ENCODE measurements at regions not wholly inside any gene's neighbourhood (a gene's known extent, or its start where the extent isn't known, plus 50 kb on each side); places are given as distances from the start of the nearest gene placed in this dataset.
A peak's percentile ranks its signal among the peaks of the same experiment; 100 is the strongest.

DNA sequence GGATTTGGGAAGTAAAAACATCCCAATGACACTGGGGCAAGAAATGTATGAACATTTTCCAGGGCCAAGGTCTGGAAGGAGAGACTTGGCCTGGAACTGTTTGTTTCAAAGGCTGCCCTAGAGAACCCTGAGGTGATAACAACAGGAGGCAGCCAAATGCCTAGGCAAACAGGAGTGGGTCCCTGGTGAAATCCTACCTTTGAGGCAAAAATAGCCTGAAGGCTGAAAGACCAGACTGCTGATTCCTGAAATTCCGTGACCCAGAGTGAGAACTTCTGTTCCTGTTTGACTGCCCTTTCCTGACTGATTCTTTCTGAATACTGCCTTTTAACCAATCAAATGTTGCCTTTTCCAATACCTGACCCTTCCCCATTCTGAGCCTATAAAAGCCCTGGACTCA lies 196.4 kb downstream of the NSUN3 start:
- DNase-seq = no peak

DNA sequence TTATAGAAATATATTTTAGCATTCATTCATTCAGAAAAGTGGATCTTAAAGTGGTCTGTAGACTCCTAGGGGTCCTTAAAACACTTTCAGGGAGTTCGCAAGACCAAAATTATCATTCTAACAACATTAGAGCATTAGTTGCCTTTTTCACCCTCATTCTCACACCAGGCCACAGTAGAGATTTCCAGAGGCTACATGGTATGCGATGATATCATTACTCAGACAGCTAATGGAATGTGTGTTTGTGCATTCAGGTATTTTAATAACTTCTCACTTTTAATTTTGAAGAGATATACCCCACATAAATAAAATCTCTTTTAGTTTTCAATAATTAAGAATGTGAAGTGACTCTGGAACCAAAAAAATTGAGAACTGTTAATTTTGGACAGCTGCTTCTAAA lies 206.9 kb downstream of the NSUN3 start:
- no peak for DNase-seq

DNA sequence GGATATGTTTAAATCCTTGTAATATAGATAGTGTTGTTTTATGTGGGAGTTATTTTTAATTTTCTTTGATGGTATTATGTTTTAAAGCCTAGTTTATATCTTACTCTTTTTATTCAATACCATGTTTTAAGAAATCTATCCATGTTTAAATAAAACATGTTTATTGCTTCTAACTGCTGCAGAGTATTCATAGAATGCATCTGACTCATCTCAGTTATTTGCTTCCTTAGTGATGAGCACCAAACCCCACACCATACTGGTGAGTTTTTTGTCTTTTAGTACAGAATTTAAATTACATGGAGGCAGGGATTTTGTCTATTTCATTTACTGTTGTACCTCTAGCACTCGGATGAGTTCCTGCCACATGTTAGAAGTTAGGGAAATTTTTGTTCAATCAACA lies 209.2 kb downstream of the NSUN3 start:
- DNase-seq = no peak

DNA sequence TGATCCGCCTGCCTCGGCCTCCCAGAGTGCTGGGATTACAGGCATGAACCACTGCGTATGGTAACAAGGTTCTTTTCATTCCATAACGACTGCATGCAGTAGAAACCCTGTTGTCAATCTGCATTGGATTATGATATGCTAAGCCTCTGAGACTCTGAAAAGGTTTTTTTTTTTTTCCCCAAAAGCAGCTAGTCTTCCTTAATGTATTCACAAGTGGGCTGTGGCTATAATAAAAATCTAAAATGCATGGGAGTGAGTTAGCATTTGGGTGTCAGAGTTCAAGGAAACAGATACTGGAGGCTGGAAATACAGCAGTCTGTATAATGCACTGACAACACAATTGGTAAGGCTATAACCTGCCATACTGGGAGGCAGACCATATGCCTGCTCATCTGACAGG lies 218.1 kb downstream of the NSUN3 start:
- no peak for DNase-seq

DNA sequence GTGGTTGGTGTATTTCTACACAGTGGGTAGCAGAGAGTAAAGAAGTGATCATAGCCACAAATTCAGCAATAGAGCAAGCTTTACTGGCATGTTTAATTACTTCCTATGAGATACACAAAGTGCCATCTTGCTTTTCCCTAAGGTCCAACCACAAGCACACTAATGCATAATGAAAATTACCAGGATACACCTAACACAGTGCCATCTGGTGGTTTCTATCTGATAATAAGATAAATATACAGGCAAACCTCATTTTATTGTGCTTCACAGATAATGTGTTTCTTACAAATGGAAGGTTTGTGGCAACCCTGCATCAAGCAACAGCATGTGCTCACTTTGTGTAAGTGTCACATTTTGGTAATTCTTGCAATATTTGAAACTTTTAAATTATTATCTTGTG lies 223.0 kb downstream of the NSUN3 start:
- DNase-seq = no peak

DNA sequence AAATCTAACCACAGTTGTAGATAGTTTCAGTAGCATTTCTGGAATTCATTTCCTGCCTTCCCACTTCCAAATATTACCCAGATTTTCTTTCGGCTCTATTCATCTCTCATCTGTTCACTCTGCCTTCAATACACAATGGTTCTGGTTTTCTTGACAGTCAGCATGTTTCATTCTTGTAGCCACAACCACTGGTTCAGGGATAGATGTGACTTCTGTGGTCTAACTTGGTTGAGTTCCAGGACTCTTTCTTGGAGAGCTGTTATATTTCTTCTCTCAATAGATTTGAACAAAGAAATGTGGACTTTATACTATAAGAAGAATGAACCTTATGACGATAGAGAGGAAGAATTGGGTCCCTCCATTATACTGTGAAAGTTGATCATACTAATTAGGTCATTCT lies 228.8 kb downstream of the NSUN3 start:
- no peak for DNase-seq

DNA sequence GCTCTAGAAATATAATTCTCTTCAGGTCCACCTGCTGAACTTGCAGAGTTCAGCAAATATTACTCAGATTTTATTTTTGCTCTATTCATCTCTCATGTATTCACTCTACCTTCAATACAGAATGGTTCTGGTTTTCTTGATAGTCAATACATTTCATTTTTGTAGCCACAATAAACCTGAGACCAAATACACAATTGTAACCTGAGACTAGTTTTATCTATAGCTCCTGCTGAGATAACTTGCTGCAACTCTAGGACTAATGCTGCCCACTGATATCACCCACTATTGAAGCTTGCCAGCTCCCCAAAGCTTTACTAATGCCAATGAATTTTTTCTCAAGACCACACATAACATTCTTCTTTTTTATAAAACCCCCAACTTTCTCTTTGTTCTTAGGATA lies 229.3 kb downstream of the NSUN3 start:
- DNase-seq = no peak

DNA sequence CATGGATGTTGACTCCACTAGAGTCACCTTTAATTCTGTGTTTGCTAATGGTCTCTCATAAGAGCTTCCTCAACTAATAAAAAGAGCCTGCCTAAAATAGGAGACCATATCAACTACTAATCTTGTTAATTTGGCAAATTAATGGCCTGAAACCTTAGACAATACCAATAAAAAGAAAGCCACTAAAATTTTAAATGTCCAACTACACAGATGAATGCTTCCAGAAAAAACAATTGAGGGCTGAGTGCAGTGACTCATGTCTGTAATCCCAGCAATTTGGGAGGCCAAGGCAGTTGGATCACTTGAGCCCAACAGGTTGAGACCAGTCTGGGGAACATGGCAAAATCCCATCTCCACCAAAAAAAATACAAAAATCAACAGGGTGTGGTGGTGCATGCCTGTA lies 230.9 kb downstream of the NSUN3 start:
- DNase-seq = no peak

DNA sequence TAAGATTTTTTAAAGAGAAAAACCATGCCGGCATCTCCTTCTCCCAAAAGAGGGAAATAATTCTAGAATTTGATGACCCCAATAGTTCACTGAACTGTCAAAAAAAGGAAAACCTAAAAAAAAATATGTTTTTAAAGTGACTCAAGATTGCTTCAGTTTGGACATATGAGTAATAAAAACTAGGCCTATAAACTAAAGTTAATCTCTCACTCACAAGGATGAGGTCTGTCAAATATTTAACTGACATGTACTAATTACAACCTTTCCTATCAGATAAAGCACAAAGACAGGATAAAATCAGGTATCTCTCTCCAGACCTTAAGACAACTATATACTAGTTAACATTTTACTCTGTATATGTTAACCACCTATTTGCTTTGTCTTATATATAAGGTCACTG lies 231.9 kb downstream of the NSUN3 start:
- no peak for DNase-seq

DNA sequence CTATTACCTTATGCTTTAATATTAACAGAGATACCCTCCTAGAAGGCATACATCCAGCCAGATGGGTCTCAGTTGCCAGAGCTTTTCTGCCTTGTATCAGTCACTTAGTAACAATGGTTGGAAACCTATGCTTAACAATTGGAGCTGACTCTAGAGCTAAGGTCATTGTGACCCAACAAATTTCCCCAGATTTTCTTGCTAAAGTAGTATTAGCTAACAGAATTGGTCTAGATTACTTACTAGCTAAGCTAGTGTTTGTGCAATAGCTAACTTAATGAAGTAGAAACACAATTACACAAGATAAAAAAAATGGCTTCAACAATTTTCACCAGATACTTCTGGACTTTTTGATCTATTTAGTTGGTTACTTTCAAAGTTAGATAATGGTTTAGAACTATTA lies 236.9 kb downstream of the NSUN3 start:
- DNase-seq = no peak

DNA sequence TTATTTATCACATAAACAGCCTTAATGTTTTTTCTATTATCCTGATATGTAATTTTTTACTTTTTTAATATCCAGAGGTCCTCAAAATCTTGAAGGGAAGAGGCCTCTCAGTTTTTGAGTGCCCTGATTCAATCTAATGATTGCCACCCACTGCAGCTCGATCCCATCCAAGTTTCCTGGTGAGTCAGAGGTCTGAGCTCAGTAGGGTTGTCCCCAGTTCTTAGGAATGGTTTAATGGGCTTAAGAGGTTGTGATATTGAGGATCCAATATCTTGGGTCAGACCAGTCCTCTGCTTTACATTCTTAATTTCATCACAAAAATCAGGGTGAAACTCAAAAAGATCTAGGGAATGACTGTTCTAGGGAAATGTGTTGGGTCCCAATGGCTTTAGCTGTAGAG lies 238.5 kb downstream of the NSUN3 start:
- DNase-seq = no peak

DNA sequence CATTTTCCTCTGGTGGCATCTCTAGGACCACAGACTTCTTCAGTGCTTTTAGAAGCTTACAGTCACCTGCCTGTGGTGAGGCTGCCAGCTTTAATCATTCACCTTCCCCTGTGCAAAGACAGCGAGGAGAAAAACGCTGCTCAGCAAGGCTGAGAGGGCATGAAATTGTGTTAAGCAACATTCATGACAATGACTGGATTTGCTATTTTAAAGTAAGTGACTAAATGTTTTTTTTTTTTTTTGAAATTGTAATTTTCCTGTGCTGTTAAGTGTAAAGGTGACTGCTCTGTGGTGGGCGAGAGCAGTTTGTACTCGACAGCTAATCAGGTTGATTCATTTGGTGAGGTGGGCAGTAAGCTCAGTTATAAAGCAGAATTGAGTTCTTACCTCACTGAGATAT lies 240.4 kb downstream of the NSUN3 start:
- DNase-seq = no peak

DNA sequence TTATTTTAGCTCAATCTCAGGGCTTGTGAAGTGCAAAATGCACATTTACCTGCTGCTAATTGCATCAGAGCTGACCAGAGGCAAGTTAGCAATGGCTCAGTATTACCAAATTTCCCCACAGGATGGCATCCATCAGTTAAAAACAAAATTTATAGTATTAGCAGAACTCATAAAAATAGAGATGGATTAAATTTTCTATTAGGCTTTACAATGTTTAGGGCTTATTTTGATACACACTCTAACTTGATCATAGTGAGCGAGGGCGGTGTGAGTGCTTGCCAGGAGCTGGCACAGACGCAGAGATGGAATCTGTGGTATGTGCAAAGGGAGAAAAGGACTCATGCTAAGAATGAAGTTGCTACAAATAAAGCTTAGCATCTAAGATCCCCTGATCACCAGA lies 241.0 kb downstream of the NSUN3 start:
- peak; percentile 27 for DNase-seq

DNA sequence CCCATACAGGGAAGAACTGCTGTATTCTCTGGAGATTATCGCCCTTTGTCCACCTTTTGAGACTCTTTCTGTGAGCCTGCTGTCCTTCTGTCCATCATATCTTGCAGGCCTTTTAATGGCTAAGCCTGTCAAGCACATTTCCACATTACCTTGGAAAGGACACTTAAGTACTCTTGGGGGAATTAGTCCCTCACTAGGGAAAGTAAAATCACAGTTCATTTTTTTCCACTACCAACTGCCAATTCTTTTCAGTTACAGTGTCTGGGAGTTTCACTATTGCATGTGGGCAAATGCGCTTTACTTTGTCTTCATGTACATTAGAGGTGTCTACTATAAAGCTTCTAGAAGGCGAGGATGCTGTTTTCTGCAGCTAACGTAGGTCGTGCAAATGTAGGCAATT lies 242.1 kb downstream of the NSUN3 start:
- no peak for DNase-seq

DNA sequence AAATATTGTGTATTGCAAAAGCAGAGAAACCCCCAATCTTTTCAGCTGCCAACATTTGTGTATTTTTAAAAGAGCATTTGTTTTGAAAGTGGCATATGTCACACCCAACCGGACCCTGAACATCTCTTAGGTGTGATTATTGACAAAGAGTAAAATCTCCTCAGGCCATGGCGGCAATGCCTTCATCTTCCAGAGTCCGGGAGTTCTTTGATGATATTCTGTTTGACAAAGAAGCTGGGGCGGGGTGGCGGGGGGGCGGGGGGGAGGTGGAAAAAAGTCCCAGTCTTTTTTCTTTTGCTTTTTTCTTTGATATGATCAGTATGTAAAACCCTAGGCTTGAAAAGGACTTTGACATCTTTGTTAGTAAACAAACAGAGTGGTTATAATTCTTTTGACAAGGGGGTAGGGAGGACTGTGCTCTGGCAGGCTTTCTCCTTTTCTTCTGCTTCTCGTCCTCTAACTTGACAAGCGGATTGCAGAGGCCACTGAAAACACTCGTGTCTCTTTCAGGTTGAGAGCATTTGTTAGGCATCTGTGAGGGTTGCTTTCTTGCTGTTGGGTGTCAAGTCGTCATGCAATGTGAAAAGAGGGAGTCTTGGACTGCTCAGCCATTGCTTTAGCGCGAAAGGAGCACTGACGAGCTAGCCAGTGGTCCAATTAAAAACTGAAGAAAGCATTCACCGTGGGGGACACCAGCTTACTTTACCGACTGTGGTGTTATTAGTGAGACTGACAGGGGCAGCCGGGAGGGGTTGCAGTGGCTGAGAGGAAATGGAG lies 243.2 kb downstream of the NSUN3 start:
- DNase-seq = no peak

DNA sequence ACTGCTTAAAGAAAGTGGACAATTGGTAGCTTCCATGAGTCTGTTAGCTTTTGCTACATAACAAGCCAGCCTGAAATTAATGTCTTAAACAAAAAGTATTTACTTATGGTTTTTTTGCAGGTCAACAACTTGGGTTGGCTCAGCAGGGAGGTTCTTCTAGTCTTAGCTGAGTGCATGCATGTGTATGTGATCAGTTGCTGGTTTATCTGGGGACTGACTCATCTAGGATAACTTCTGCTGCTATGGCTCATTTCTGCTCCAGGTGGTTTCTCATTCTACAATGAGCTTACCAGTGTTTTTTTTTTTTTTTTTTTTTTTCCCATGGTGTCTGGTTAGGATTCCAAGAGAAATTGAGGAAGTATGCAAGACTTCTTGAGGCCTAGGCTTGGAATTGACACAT lies 244.7 kb downstream of the NSUN3 start:
- no peak for DNase-seq

DNA sequence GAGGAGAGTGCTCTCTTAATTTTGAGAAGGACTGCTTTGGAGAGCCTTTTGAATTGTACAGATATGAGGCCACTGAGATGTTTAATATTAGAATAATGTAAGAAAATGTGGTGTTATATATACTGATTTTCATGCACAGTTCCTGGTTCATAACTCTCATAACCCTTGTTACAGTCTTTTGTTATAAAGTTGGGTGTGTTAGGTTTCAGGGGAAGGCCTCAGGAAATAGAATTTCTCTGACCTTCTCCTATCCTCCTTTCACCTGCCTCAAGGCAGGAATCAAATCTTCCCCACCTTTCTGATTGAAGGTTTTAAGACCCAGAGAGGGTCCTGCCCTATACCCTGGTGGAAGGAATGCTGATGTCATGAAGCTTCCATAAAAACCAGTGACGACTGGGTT lies 245.9 kb downstream of the NSUN3 start:
- no peak for DNase-seq

DNA sequence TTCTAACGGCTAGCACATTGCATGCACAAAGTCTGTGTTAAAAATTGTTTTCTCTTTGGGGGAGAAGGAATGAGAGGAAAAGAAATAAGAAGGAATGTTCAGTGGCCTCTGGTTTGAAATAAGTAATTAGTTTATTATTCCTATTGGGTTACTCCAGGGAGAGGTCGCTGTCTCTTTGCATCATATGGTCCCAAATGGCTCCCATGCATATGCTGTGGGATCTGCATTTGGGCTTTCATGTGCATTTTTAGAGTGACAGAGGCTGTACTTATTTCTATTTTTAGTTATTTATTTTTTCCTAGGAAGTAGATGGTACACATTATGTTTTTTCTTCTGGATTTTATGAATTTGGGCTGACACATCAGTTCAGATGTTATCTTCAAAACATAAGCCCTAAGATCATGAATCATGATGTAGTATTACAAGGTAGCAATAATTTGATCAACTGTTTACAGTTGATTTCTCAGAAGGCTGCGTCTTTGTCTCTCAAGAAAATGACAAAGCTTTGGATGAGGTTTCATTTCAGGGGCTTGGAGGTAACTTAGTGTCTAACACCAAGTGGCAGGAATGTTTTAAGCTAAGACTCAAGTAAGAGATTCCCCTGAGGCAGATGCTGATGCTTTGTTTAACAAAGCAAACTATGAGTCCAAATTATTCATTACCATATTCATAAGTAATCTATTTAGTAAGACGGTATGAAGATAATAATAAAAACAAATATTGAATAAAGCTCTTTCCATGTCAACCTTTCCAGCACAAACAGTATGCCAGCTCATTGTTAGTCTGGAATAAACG lies 247.7 kb downstream of the NSUN3 start:
- DNase-seq = no peak

DNA sequence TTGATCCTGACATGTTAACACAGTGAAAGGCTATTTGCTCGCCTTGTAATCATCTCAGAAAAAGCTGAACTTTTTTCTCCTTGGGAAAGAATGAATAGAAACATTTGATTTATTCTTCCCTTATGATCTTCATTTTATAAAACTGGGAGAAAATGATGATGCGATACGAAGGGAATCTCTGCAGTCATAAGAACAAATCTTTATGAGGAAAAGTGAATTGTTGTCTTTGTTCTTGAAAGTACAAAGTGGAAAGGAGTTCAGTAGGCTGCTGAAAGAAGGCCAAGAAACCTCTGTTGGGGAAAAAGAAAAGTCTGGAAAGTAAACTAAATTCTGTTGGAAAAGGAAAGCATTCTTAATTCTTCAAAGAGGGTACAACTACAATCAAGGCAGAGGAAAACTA lies 248.8 kb downstream of the NSUN3 start:
- DNase-seq = no peak

DNA sequence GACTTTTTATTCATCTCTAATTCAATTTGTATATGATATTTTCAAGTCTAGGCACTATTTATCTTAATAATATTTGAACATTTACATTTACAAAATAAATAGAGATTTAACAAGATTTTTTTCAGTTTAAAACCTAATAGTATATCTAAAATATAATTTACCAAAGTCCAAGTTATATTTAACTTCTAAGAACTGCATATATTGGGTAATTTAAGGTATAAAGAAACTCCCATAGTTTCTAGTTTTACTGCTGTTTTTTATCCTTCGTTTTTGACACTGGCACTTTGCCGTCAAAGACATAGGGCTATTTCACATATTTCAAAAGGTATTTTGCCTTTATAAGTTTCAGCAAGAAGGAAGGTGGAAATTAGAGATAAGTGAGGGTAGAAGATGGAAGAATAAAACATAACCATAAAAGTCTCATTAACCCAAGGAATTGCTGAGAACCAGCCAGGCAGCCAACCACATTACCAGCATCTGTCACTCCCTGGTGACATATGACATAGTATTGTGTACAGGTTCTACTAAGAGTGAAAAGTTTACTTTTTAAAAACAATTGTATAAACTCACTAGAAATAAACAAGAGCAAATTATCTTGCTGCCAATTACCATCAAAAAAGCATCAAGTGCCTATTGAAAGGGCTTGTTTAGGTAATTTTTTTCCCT lies 251.5 kb downstream of the NSUN3 start:
- no peak for DNase-seq

DNA sequence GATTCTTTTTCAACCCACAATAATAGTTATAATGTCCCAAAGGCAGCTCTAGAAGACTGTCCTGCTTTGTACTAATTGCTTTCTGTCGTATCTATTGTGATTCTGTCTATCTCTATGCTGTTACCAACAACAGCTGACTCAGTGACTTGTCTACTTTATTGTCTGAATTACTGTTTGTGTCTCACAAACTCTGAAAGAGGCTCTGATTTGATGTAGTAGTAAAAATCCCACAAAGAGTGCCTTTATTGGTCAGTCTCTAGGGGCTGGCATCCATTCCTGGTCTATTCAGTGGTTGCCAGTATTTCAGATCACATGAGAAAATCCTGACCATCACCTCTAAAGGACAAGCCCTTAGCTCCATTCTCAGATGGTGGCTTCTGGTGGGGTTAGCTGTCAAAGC lies 254.2 kb downstream of the NSUN3 start:
- no peak for DNase-seq

DNA sequence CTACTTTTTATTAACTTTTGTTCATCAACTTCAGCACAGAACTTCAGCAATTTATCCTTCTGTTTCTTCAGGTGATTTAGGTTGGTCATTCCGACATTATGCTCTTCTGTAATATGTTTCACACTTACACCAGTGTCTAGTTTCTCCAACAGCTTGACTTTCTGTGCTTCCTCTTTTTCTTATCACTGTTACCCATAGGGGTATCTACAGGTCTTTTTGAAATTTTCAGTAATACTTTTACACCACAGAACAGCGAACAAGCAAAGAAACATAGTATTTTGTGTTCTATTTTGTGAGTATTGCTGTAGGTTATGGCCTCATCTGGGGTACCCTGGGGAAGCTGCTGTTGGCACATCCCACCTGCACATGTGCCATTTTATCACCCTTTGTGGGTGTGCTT lies 260.7 kb downstream of the NSUN3 start:
- no peak for DNase-seq

DNA sequence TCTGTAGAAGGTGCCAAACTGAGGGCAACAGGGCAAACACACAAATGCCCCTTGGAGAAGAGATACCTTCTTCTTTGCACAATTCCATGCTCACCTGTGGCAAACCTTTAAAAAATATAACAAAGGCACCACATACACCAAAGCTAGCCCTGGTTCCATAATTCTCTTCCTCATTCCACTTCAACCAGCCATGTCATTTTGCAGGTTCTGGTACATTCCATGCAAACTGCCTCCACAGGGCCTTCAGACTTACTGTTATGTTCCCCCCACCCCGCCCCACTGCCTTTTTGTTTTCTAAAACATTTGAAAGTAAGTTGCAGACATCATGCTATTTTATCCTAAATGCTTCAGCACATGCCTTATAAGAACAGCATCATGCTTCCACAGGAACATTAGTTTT lies 269.0 kb downstream of the NSUN3 start:
- DNase-seq = no peak

Measured in occipital lobe (tissue), 1 donor.